ELR (cell line): ENCODE measurements at regions not wholly inside any gene's neighbourhood (a gene's known extent, or its start where the extent isn't known, plus 50 kb on each side); places are given as distances from the start of the nearest gene placed in this dataset.

ENCODE experiments used
- DNase-seq: peaks from one replicate; pipeline ENCODE4 v3.0.0-alpha.2; 2015; ENCODE audit warnings: low read depth

- DNase-seq = no peak
These were observed 699.5 kb downstream of the DSC3 start for GRCh38 chr18:30343090-30343489.

GRCh38 chr18:30342675-30343074, 699.9 kb downstream of the DSC3 start:
- no peak for DNase-seq

- no peak for DNase-seq
These were observed 707.8 kb downstream of the DSC3 start for GRCh38 chr18:30334781-30335180.

- no peak for DNase-seq
These were observed 709.2 kb downstream of the DSC3 start for GRCh38 chr18:30333310-30333709.

- DNase-seq = peak; percentile 60
These were observed 713.7 kb downstream of the DSC3 start for GRCh38 chr18:30328839-30329238.

GRCh38 chr18:30302181-30302580, 740.4 kb downstream of the DSC3 start:
- DNase-seq = peak; percentile 20

- no peak for DNase-seq
These were observed 743.8 kb downstream of the DSC3 start for GRCh38 chr18:30298769-30299168.

- no peak for DNase-seq
These were observed 753.7 kb downstream of the DSC3 start for GRCh38 chr18:30288662-30289414.

GRCh38 chr18:30280861-30281470, 761.6 kb downstream of the DSC3 start:
- DNase-seq = peak; percentile 75

- no peak for DNase-seq
These were observed 762.4 kb downstream of the DSC3 start for GRCh38 chr18:30280186-30280585.

GRCh38 chr18:30277676-30278075, 764.9 kb downstream of the DSC3 start:
- no peak for DNase-seq

- peak; percentile 20 for DNase-seq
These were observed 770.8 kb downstream of the DSC3 start for GRCh38 chr18:30271716-30272115.

- DNase-seq = no peak
These were observed 777.4 kb downstream of the DSC3 start for GRCh38 chr18:30265190-30265589.

GRCh38 chr18:30254331-30254730, 788.2 kb downstream of the DSC3 start:
- peak; percentile 13 for DNase-seq

- no peak for DNase-seq
These were observed 794.5 kb downstream of the DSC3 start for GRCh38 chr18:30248056-30248455.

GRCh38 chr18:30245766-30246455, 796.6 kb downstream of the DSC3 start:
- no peak for DNase-seq

- DNase-seq = no peak
These were observed 807.8 kb downstream of the DSC3 start for GRCh38 chr18:30234755-30235154.

- DNase-seq = no peak
These were observed 831.4 kb downstream of the DSC3 start for GRCh38 chr18:30211112-30211511.

GRCh38 chr18:30208546-30208945, 834.0 kb downstream of the DSC3 start:
- no peak for DNase-seq

- DNase-seq = peak; percentile 4
These were observed 850.3 kb downstream of the DSC3 start for GRCh38 chr18:30192216-30192615.

GRCh38 chr18:30186245-30186644, 856.3 kb downstream of the DSC3 start:
- no peak for DNase-seq

- peak; percentile 61 for DNase-seq
These were observed 865.5 kb downstream of the DSC3 start for GRCh38 chr18:30177056-30177455.

- no peak for DNase-seq
These were observed 866.8 kb downstream of the DSC3 start for GRCh38 chr18:30175621-30176225.
